Neural cell (in vitro differentiated cells): ENCODE measurements at regions not wholly inside any gene's neighbourhood (a gene's known extent, or its start where the extent isn't known, plus 50 kb on each side); places are given as distances from the start of the nearest gene placed in this dataset.

ENCODE experiments used
- H2AFZ ChIP-seq: fragments of 200-600, 300-800 bp; sonication (generic), shearing (Covaris generic); 2 replicates; pipeline ENCODE4 v1.6.0; 2014; ENCODE audit warnings: low read depth, mild to moderate bottlenecking, antibody characterized with exemption, low read length, moderate library complexity
- H3F3A ChIP-seq: fragments of 200-600 bp; shearing (Covaris generic); 2 replicates; pipeline ENCODE4 v1.6.1; 2016; ENCODE audit warnings: mild to moderate bottlenecking, moderate library complexity, mixed read lengths, antibody characterized with exemption, low read length; ENCODE audit not compliant: insufficient read depth, poor library complexity, severe bottlenecking
- H3K27ac ChIP-seq: fragments of 200-600, 300-800 bp; sonication (generic), shearing (Covaris generic); 2 replicates; pipeline ENCODE4 v1.5.1; 2014; ENCODE audit warnings: mild to moderate bottlenecking, low read length, moderate library complexity
- H3K27me3 ChIP-seq: fragments of 300-800, 200-600 bp; sonication (generic), shearing (Covaris generic); 2 replicates; pipeline ENCODE4 v1.6.0; 2014; ENCODE audit warnings: mild to moderate bottlenecking, low read depth, low read length, moderate library complexity; ENCODE audit not compliant: insufficient read depth
- H3K36me3 ChIP-seq: fragments of 300-800, 200-600 bp; sonication (generic), shearing (Covaris generic); 2 replicates; pipeline ENCODE4 v1.5.1; 2014; ENCODE audit warnings: mild to moderate bottlenecking, antibody characterized with exemption, low read length, moderate library complexity; ENCODE audit not compliant: insufficient read depth
- H3K4me2 ChIP-seq: fragments of 300-800, 200-600 bp; sonication (generic), shearing (Covaris generic); 2 replicates; pipeline ENCODE4 v1.6.0; 2014; ENCODE audit warnings: mild to moderate bottlenecking, low read length
- H3K4me3 ChIP-seq: fragments of 300-800, 200-600 bp; sonication (generic), shearing (Covaris generic); 2 replicates; pipeline ENCODE4 v1.5.1; 2014; ENCODE audit warnings: mild to moderate bottlenecking, low read length, moderate library complexity
- H3K79me2 ChIP-seq: fragments of 200-600 bp; shearing (Covaris generic); replicated peaks from 2 replicates; pipeline ENCODE4 v1.6.0; 2014; ENCODE audit warnings: mild to moderate bottlenecking, low read length, moderate library complexity; ENCODE audit not compliant: insufficient read depth
- H3K9ac ChIP-seq: fragments of 300-800, 200-600 bp; sonication (generic), shearing (Covaris generic); 2 replicates; pipeline ENCODE4 v1.6.1; 2016; ENCODE audit warnings: mild to moderate bottlenecking, low read length, mixed read lengths
- H3K9me2 ChIP-seq: fragments of 200-600 bp; shearing (Covaris generic); 2 replicates; pipeline ENCODE4 v1.6.1; 2016; ENCODE audit warnings: mild to moderate bottlenecking, low read length, mixed read lengths; ENCODE audit not compliant: insufficient read depth
- H3K9me3 ChIP-seq: fragments of 200-600, 300-800 bp; sonication (generic), shearing (Covaris generic); 2 replicates; pipeline ENCODE4 v1.6.1; 2016; ENCODE audit warnings: mild to moderate bottlenecking, mixed run types, low read length, moderate library complexity, mixed read lengths
- H4K20me1 ChIP-seq: fragments of 200-600 bp; shearing (Covaris generic); 2 replicates; pipeline ENCODE4 v1.6.1; 2016; ENCODE audit warnings: mild to moderate bottlenecking, mixed run types; ENCODE audit not compliant: insufficient read depth
- EP300 ChIP-seq: fragments of 450-650 bp; conservative IDR thresholded peaks from 2 replicates; pipeline ENCODE4 v1.6.1; 2014; ENCODE audit warnings: antibody characterized with exemption, mild to moderate bottlenecking, moderate library complexity; ENCODE audit not compliant: poor library complexity, severe bottlenecking
- EZH2 ChIP-seq: fragments of 200-600, 300-800 bp; shearing (Covaris generic), sonication (generic); IDR thresholded peaks from 2 replicates; pipeline ENCODE4 v1.6.1; 2014; ENCODE audit warnings: antibody characterized with exemption, low read length, borderline replicate concordance, mild to moderate bottlenecking; ENCODE audit not compliant: insufficient read depth, poor library complexity, severe bottlenecking
- MXI1 ChIP-seq: fragments of 450-650 bp; conservative IDR thresholded peaks from 2 replicates; pipeline ENCODE4 v1.6.1; 2014; ENCODE audit warnings: antibody characterized with exemption, mild to moderate bottlenecking; ENCODE audit not compliant: poor library complexity, severe bottlenecking
- POLR2AphosphoS5 ChIP-seq: IDR thresholded peaks from 2 replicates; pipeline ENCODE4 v1.6.1; 2012
- RAD21 ChIP-seq: fragments of 450-650 bp; conservative IDR thresholded peaks from 2 replicates; pipeline ENCODE4 v1.6.1; 2014; ENCODE audit warnings: antibody characterized with exemption, mild to moderate bottlenecking, moderate library complexity
- REST ChIP-seq: IDR thresholded peaks from 2 replicates; pipeline ENCODE4 v1.6.1; 2012; ENCODE audit warnings: borderline replicate concordance
- SMC3 ChIP-seq: fragments of 450-650 bp; conservative IDR thresholded peaks from 2 replicates; pipeline ENCODE4 v1.6.1; 2014; ENCODE audit warnings: antibody characterized with exemption, mild to moderate bottlenecking, moderate library complexity; ENCODE audit not compliant: poor library complexity
- TAF1 ChIP-seq: IDR thresholded peaks from 2 replicates; pipeline ENCODE4 v1.6.1; 2012; ENCODE audit warnings: low read depth
- TF ChIP-seq, protein P1 (sequence below): fragments of 450-650 bp; IDR thresholded peaks from 2 replicates; pipeline ENCODE4 v1.5.1; 2014; ENCODE audit warnings: antibody characterized with exemption, mild to moderate bottlenecking, moderate library complexity; ENCODE audit not compliant: poor library complexity, severe bottlenecking

GRCh38 chr2:199602271-199602895 is 144.6 kb upstream of the SATB2 start:
- Histone ChIP-seq H3K4me2 (no peak overlapping the region), H3K9me3 (no peaks in the 10 kb centered on the region), H3K79me2 (no peaks in the 10 kb centered on the region), H4K20me1 (no peaks in the 10 kb centered on the region), H3F3A (no peaks in the 10 kb centered on the region), H2AFZ (no peak overlapping the region), H3K9ac (no peak overlapping the region), H3K4me3 (peak overlapping the region; percentile 0), H3K27ac (no peak overlapping the region), H3K36me3 (no peaks in the 10 kb centered on the region), H3K27me3 (no peaks in the 10 kb centered on the region), H3K9me2 (no peaks in the 10 kb centered on the region)
- TF ChIP-seq, protein P1, sequence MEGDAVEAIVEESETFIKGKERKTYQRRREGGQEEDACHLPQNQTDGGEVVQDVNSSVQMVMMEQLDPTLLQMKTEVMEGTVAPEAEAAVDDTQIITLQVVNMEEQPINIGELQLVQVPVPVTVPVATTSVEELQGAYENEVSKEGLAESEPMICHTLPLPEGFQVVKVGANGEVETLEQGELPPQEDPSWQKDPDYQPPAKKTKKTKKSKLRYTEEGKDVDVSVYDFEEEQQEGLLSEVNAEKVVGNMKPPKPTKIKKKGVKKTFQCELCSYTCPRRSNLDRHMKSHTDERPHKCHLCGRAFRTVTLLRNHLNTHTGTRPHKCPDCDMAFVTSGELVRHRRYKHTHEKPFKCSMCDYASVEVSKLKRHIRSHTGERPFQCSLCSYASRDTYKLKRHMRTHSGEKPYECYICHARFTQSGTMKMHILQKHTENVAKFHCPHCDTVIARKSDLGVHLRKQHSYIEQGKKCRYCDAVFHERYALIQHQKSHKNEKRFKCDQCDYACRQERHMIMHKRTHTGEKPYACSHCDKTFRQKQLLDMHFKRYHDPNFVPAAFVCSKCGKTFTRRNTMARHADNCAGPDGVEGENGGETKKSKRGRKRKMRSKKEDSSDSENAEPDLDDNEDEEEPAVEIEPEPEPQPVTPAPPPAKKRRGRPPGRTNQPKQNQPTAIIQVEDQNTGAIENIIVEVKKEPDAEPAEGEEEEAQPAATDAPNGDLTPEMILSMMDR, result peak; percentile 35
- TF ChIP-seq RAD21, result no peak

DNA sequence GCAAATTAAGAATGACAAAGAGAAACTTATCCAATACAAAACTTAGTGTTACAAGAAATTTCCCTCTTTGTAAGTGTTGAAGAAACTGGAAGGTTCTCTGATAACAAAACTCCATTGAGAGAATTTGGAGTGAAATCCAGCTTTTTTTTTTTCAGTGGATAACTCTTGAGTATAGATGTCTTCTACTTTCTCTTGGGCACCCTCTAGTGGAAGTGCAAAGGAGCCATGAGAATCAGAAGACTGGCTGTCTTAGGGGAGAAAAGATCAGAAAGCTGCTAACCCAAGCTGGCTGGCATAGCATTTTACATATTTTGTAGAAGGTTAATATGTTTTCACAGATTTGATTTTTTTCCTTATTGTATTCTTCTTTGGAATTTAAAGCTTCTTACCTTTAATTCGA is 138.8 kb upstream of the SATB2 start:
- Histone ChIP-seq H3K4me3 (no peak overlapping the region), H2AFZ (no peak overlapping the region), H3F3A (no peaks in the 10 kb centered on the region), H3K27me3 (no peaks in the 10 kb centered on the region), H3K9me3 (no peaks in the 10 kb centered on the region), H3K36me3 (no peaks in the 10 kb centered on the region), H3K27ac (no peak overlapping the region), H3K79me2 (no peaks in the 10 kb centered on the region), H3K4me2 (no peak overlapping the region), H3K9me2 (no peaks in the 10 kb centered on the region), H4K20me1 (no peaks in the 10 kb centered on the region), H3K9ac (no peak overlapping the region)
- TF ChIP-seq REST (no peak), TAF1 (no peak), SMC3 (no peak), RAD21 (no peak), POLR2AphosphoS5 (no peak), MXI1 (no peak), EZH2 (no peak), EP300 (no peak)
- TF ChIP-seq, protein P1, result no peak
